GM18907 (cell line): ENCODE measurements at regions not wholly inside any gene's neighbourhood (a gene's known extent, or its start where the extent isn't known, plus 50 kb on each side); places are given as distances from the start of the nearest gene placed in this dataset.
A peak's percentile ranks its signal among the peaks of the same experiment; 100 is the strongest.

ENCODE experiments used
- ATAC-seq: cut with Tn5 transposase; IDR thresholded peaks from one replicate; pipeline ENCODE4 v1.9.1; 2021; ENCODE audit warnings: mild to moderate bottlenecking, moderate library complexity; ENCODE audit not compliant: unreplicated experiment

- ATAC-seq: no peak
These were observed 241.5 kb upstream of the SP8 start for GRCh38 chr7:21028186-21028585.

GRCh38 chr7:21028599-21028998 is 241.9 kb upstream of the SP8 start:
- no peak for ATAC-seq

DNA sequence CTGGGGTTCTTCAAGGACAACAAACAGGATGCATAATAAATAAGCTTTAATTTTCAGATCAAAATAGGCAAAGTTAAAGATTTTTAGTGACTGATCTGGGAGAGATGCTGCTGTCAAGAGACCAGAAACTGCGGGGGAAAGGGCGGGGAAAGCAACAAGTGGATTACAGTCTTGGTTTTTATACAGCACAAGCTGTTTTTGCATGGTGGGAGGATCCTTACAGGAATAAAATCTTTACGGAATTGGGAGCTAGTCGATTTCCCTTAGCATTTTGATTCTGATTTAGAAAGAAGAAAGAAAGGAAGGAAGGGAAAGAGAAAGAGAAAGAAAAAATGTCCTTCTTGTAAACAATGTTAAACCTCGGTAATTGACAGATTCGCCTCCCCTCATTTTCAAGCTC is 242.3 kb upstream of the SP8 start:
- no peak for ATAC-seq

- no peak for ATAC-seq
These were observed 243.7 kb upstream of the SP8 start for GRCh38 chr7:21030237-21030871.

- no peak for ATAC-seq
These were observed 254.6 kb upstream of the SP8 start for GRCh38 chr7:21041252-21041651.

DNA sequence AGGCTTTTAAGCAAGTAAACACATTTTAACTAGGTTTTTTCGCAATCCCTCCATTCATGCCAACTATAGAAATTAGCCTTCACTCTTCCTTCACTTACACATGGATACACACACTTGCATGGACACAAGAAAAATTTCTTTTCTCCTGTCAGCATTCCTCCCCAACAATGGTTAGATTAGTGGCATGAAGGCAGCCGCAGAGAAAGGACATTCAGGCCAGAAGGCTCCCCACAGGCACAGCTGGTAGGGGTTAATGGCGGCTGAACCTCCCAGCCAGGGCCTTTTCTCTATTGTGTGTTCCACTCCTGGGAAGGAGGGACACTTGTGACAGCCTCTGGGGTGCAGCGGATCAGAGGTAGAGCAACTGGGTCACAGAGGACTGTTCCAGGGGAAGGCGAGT is 255.0 kb upstream of the SP8 start:
- ATAC-seq: no peak

- ATAC-seq: no peak
These were observed 257.7 kb upstream of the SP8 start for GRCh38 chr7:21044384-21044783.

- no peak for ATAC-seq
These were observed 258.4 kb upstream of the SP8 start for GRCh38 chr7:21044913-21045568.

DNA sequence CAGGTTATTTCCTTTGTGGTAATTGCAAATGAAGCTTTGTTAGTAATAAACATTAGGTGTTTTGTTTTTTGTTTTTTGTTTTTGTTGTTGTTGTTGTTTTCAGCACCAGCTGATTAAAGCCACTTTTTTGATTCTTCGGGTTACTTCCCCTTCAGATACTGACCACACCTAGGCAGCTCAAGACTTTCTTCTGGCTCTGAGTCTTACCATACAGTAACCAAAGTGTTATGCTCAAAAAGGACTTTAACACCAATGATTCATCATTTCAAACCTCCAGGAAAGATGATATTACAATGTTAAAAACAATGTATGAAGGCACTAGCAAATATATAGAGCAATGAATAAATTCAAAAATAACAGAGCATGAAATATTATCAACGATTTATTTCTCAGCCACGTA is 265.2 kb upstream of the SP8 start:
- ATAC-seq: no peak

GRCh38 chr7:21054427-21055112 is 267.9 kb upstream of the SP8 start:
- ATAC-seq: no peak

- no peak for ATAC-seq
These were observed 272.4 kb upstream of the SP8 start for GRCh38 chr7:21059069-21059468.

DNA sequence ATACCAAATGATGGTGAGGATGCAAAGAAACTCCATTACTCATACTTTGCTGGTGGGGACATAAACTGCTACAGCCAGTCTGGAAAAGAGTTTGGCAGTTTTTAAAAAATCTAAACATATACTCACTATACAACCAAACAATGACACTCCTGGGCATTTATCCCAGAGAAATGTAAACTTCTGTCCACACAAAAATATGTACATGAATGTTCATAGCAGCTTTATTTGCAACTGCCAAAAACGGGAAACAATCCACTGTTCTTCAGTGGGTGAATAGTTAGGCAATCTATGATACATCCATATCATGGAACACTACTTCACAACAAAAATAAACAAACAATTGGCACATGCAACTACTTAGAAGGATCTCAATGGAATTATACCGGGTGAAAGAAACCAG is 276.4 kb upstream of the SP8 start:
- no peak for ATAC-seq

GRCh38 chr7:21064698-21065648 is 278.3 kb upstream of the SP8 start:
- ATAC-seq: no peak

- ATAC-seq: no peak
These were observed 279.5 kb upstream of the SP8 start for GRCh38 chr7:21066221-21066620.

GRCh38 chr7:21067216-21067615 is 280.5 kb upstream of the SP8 start:
- no peak for ATAC-seq

GRCh38 chr7:21070571-21071090 is 283.9 kb upstream of the SP8 start:
- no peak for ATAC-seq

DNA sequence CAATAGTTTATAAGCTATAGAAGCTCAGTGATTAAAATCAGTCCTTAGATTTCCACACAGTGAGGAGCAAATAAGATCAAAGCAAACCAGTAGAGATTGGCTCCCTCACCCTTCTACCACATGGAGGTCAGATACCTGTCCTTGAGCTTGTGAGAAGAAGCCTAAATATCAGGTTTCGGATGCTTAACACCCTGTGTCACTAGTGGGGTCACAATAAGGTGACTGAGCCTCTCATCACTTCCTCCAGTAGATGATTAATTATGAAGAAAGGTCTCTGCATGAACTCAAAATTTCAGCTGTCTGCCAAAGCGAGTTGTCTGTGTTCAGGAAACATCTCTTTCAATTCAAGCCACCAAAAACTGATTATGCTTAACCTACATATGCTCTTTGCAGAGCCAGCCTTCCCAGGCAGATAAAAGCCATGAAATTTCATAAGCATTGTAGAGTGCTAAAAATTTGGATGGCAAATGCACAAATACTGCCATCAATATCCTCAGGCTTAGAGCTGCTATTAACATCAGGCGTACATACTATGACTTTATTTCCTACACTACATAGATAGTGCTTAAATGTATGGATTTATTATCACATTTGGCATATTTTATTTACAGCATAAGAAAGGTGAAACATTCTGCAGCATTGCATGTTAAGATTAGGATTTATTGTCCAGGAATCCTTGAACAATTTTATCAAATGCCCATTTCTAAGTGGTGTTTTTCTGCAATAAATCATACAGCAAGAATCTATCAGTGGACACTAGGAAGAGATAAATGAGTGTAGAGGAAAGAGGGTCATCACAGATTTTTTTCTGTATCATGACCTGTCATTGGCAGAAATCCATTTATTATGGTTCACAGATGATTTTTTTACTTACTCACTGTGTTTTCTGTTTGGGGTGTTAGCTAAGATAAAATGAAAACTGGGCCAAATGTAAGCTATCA is 285.1 kb upstream of the SP8 start:
- ATAC-seq: peak; percentile 82

DNA sequence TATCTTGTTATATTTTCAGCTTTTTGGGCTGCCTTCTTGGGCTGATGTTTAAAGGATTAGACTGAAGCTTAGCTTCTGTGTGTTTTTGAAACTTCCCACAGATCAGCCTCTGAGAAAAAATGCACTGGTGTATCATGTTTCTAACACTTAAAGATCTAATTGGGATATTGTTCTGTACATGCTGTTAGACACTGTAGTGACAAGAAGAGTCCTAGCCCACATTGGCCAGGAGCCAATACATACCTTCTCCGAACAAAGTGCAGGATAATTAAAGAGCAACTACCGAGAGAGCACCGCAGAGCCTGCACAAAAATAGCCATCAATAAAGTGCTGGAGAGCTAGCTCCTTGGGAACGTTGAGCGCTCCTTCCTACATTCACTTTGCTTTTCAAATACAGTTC is 289.4 kb upstream of the SP8 start:
- no peak for ATAC-seq

GRCh38 chr7:21076574-21076973 is 289.9 kb upstream of the SP8 start:
- no peak for ATAC-seq

DNA sequence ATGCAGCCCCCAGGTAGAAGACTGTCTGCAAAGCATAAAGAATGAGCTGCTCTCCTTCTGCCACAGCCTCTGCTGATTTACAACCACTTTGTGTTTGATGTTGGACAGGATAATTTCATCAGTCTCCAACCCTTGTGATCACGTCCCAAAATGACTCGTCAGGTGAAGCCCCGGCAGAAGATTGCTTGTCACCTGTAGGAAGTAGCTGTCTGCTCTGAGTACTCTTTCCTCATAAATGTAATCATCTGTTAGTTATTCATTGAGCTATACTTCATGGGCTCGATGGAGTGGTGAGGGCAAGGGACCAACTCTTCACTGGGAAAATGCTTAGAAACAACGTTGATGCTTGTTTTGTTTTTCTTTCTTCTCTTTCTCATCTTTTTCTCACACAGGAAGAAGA is 290.9 kb upstream of the SP8 start:
- no peak for ATAC-seq
